NCI-H1436 (cell line): ENCODE measurements at regions not wholly inside any gene's neighbourhood (a gene's known extent, or its start where the extent isn't known, plus 50 kb on each side); places are given as distances from the start of the nearest gene placed in this dataset.
"Not testable (repeated sequence)": the region's sequence is repeated elsewhere in the genome, so short reads cannot be mapped to it uniquely, and the experiment has no call there.

ENCODE experiments used
- DNase-seq: peaks from one replicate; lab custom pipeline; 2025; lab: John Stamatoyannopoulos, UW

- DNase-seq = no peak
Measured at GRCh38 chr9:115401756-115402327, 283.9 kb upstream of the TNC start.

GRCh38 chr9:115403753-115404152 lies 285.8 kb upstream of the TNC start:
- no peak for DNase-seq

GRCh38 chr9:115404311-115404710 lies 286.4 kb upstream of the TNC start:
- no peak for DNase-seq

- no peak for DNase-seq
Measured at GRCh38 chr9:115411516-115411915, 293.6 kb upstream of the TNC start.

GRCh38 chr9:115411993-115412452 lies 294.1 kb upstream of the TNC start:
- DNase-seq = no peak

- no peak for DNase-seq
Measured at GRCh38 chr9:115412656-115413055, 294.7 kb upstream of the TNC start.

GRCh38 chr9:115413304-115413703 lies 295.3 kb upstream of the TNC start:
- DNase-seq = no peak

GRCh38 chr9:115413766-115414382 lies 295.9 kb upstream of the TNC start:
- no peak for DNase-seq

GRCh38 chr9:115414561-115414960 lies 296.6 kb upstream of the TNC start:
- no peak for DNase-seq

- no peak for DNase-seq
Measured at GRCh38 chr9:115415450-115415849, 297.5 kb upstream of the TNC start.

GRCh38 chr9:115416299-115416698 lies 298.3 kb upstream of the TNC start:
- no peak for DNase-seq

GRCh38 chr9:115418181-115418580 lies 300.2 kb upstream of the TNC start:
- DNase-seq = not testable (repeated sequence)

GRCh38 chr9:115422932-115423440 lies 305.0 kb upstream of the TNC start:
- no peak for DNase-seq

GRCh38 chr9:115423646-115424045 lies 305.7 kb upstream of the TNC start:
- no peak for DNase-seq

GRCh38 chr9:115425601-115426000 lies 307.6 kb upstream of the TNC start:
- DNase-seq = no peak

- DNase-seq = no peak
Measured at GRCh38 chr9:115437418-115437817, 319.5 kb upstream of the TNC start.

- no peak for DNase-seq
Measured at GRCh38 chr9:115439641-115440040, 321.7 kb upstream of the TNC start.

- DNase-seq = no peak
Measured at GRCh38 chr9:115442054-115442453, 324.1 kb upstream of the TNC start.

GRCh38 chr9:115443890-115444289 lies 325.9 kb upstream of the TNC start:
- no peak for DNase-seq

- DNase-seq = no peak
Measured at GRCh38 chr9:115444959-115445358, 327.0 kb upstream of the TNC start.

- DNase-seq = no peak
Measured at GRCh38 chr9:115445655-115446054, 327.7 kb upstream of the TNC start.

GRCh38 chr9:115456515-115456914 lies 338.6 kb upstream of the TNC start:
- no peak for DNase-seq

GRCh38 chr9:115461280-115461679 lies 343.3 kb upstream of the TNC start:
- no peak for DNase-seq

GRCh38 chr9:115462623-115463022 lies 344.7 kb upstream of the TNC start:
- DNase-seq = no peak
